Activated CD4-positive, alpha-beta T cell treated with anti-CD3 and anti-CD28 coated beads for 36 hours (primary cell): ENCODE measurements at regions not wholly inside any gene's neighbourhood (a gene's known extent, or its start where the extent isn't known, plus 50 kb on each side); places are given as distances from the start of the nearest gene placed in this dataset.

Experiments
- ATAC-seq: fragments of 200-7000 bp; cut with Tn5 transposase; one replicate; pipeline ENCODE4 v1.10.0; 2021; ENCODE audit warnings: mild to moderate bottlenecking, moderate library complexity
- CTCF ChIA-PET: fragments of 350-600 bp; sonication (Branson Sonifier 250); formaldehyde crosslinking; loops from one replicate; lab custom pipeline; 2021; ENCODE audit warnings: antibody characterized with exemption; lab: Charles Lee
- POLR2A ChIA-PET: fragments of 350-600 bp; sonication (Branson Sonifier 250); formaldehyde crosslinking; loops from one replicate; lab custom pipeline; 2021; ENCODE audit warnings: antibody characterized with exemption, inconsistent platforms; lab: Charles Lee
- DNase-seq: peaks from one replicate; pipeline ENCODE4 v3.0.0-alpha.2; 2020
- H3K27ac Mint-ChIP-seq: one replicate; pipeline ENCODE4 v1.8.0; 2021; ENCODE audit warnings: mixed read lengths
- H3K27me3 Mint-ChIP-seq: one replicate; pipeline ENCODE4 v1.8.0; 2021; ENCODE audit warnings: mixed read lengths
- H3K36me3 Mint-ChIP-seq: one replicate; pipeline ENCODE4 v1.8.0; 2021; ENCODE audit warnings: low read depth, mixed read lengths
- H3K4me1 Mint-ChIP-seq: one replicate; pipeline ENCODE4 v1.8.0; 2021; ENCODE audit warnings: mixed read lengths
- H3K4me3 Mint-ChIP-seq: one replicate; pipeline ENCODE4 v1.8.0; 2021; ENCODE audit warnings: mild to moderate bottlenecking, moderate library complexity, mixed read lengths
- H3K9me3 Mint-ChIP-seq: one replicate; pipeline ENCODE4 v1.8.0; 2021; ENCODE audit warnings: low read depth, mixed read lengths
- intact Hi-C, 2 experiments: fragments of 100-400 bp; cut with DNase I in 1 of 2; cut with micrococcal nuclease in 1 of 2; formaldehyde crosslinking; loops; one replicate each; pipeline versions ENCODE4 v1.14.2 to v1.15.1; 2022 to 2024; cut with DNase I, micrococcal nuclease

DNA sequence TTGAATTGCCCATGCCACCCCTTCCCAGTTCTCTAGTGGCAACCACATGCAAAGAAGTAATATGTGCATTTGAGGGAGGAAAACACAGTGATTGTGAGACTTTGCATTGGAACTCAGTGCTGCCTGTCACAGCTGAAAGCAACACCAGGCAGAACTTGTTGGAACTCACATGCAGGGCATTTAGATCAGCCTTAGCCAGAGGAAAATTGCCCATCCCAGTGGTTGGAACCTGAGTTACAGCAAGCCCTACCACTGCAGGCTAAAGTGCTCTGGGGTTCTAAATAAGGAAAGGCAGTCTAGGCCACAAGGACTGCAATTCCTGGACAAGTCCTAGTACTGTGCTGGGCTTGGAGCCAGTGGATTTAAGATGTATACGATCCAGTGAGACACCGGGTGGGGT lies 245.3 kb upstream of the UFL1 start:
- intact Hi-C loops = no loop called here
- CTCF ChIA-PET = no interaction called here
- H3K36me3 Mint-ChIP-seq = no peaks in the 10 kb centered on the region
- peaks cover 5% of the 10 kb centered on the region for H3K27me3 Mint-ChIP-seq
- no peak overlapping the region for H3K4me3 Mint-ChIP-seq
- POLR2A ChIA-PET = no interaction called here
- H3K9me3 Mint-ChIP-seq = peaks cover 8% of the 10 kb centered on the region
- no peaks in the 10 kb centered on the region for H3K4me1 Mint-ChIP-seq
- no peak for ATAC-seq
- no peak overlapping the region for H3K27ac Mint-ChIP-seq
- DNase-seq = no peak

GRCh38 chr6:96276856-96277255 lies 244.8 kb upstream of the UFL1 start:
- no peak for DNase-seq
- no peak overlapping the region for H3K4me3 Mint-ChIP-seq
- H3K27me3 Mint-ChIP-seq = peaks cover 5% of the 10 kb centered on the region
- H3K9me3 Mint-ChIP-seq = peaks cover 8% of the 10 kb centered on the region
- ATAC-seq = no peak
- no peaks in the 10 kb centered on the region for H3K4me1 Mint-ChIP-seq
- POLR2A ChIA-PET = no interaction called here
- CTCF ChIA-PET = no interaction called here
- intact Hi-C loops = no loop called here
- no peaks in the 10 kb centered on the region for H3K36me3 Mint-ChIP-seq
- H3K27ac Mint-ChIP-seq = no peak overlapping the region

- ChIA-PET CTCF (no interaction called here), POLR2A (no interaction called here)
- ATAC-seq (no peak), DNase-seq (no peak)
- H3K27ac Mint-ChIP-seq = no peak overlapping the region
- intact Hi-C loops = no loop called here
- H3K4me1 Mint-ChIP-seq = no peaks in the 10 kb centered on the region
- H3K36me3 Mint-ChIP-seq = no peaks in the 10 kb centered on the region
- peaks cover 5% of the 10 kb centered on the region for H3K27me3 Mint-ChIP-seq
- H3K4me3 Mint-ChIP-seq = no peak overlapping the region
- H3K9me3 Mint-ChIP-seq = no peaks in the 10 kb centered on the region
Observed at GRCh38 chr6:96279084-96279483, 242.5 kb upstream of the UFL1 start.

DNA sequence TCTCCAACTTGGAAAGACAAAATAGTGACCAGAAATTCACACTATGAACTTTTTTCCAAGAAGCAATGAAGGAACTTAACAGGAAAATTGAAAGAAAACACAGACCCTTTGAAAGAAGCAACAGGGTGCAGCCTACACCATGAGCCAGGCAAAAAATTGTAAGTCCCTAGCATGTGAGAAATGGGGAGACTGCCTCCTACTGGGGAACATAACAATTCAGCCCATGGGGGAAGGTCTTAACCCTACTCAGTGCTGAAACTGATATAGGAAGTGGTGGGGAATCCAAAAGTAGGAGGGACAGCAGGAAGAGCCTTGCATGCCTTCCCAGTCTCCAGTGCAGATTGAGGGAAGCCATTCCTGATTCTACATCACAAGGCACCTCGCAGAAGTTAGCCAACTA lies 235.1 kb upstream of the UFL1 start:
- no peak overlapping the region for H3K4me3 Mint-ChIP-seq
- no peaks in the 10 kb centered on the region for H3K27me3 Mint-ChIP-seq
- DNase-seq (no peak), ATAC-seq (no peak)
- H3K9me3 Mint-ChIP-seq = no peaks in the 10 kb centered on the region
- no peak overlapping the region for H3K27ac Mint-ChIP-seq
- H3K4me1 Mint-ChIP-seq = no peaks in the 10 kb centered on the region
- ChIA-PET CTCF (no interaction called here), POLR2A (no interaction called here)
- intact Hi-C loops = no loop called here
- no peaks in the 10 kb centered on the region for H3K36me3 Mint-ChIP-seq

GRCh38 chr6:96299525-96299924 lies 222.1 kb upstream of the UFL1 start:
- ATAC-seq = no peak
- peaks cover 2% of the 10 kb centered on the region for H3K27me3 Mint-ChIP-seq
- intact Hi-C loops = no loop called here
- H3K36me3 Mint-ChIP-seq = no peaks in the 10 kb centered on the region
- no peak overlapping the region for H3K4me3 Mint-ChIP-seq
- CTCF ChIA-PET = no interaction called here
- no peak for DNase-seq
- no peaks in the 10 kb centered on the region for H3K9me3 Mint-ChIP-seq
- H3K4me1 Mint-ChIP-seq = no peaks in the 10 kb centered on the region
- H3K27ac Mint-ChIP-seq = no peak overlapping the region
- POLR2A ChIA-PET = no interaction called here

DNA sequence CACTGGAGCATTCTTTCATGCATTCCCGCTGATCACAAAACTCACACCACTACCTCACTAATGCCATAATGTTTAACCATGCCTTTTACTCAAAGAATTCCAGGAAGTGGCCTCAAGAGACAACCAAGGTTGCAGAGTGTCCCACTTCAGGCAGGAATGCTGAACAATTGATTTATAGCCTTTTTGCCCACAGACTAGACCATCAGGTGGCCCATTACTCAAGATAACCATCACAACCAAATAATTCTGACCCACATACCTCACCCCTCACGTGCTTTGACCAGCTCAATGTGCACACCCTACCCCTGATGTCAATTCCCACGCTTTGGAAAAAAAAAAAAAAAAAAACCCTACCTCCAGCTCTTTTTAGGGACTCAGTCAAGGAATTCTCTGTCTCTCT lies 220.6 kb upstream of the UFL1 start:
- CTCF ChIA-PET = no interaction called here

GRCh38 chr6:96301781-96302180 lies 219.8 kb upstream of the UFL1 start:
- H3K27me3 Mint-ChIP-seq = peaks cover 2% of the 10 kb centered on the region
- POLR2A ChIA-PET = no interaction called here
- H3K4me1 Mint-ChIP-seq = no peaks in the 10 kb centered on the region
- CTCF ChIA-PET = no interaction called here
- DNase-seq = no peak
- no peak overlapping the region for H3K27ac Mint-ChIP-seq
- no peaks in the 10 kb centered on the region for H3K36me3 Mint-ChIP-seq
- ATAC-seq = no peak
- H3K9me3 Mint-ChIP-seq = no peaks in the 10 kb centered on the region
- intact Hi-C loops = no loop called here
- no peak overlapping the region for H3K4me3 Mint-ChIP-seq

More for the DNA sequence above, 220.6 kb upstream of the UFL1 start:
- POLR2A ChIA-PET = no interaction called here
- Mint-ChIP-seq H3K9me3 (no peaks in the 10 kb centered on the region), H3K27me3 (peaks cover 2% of the 10 kb centered on the region), H3K4me3 (no peak overlapping the region), H3K27ac (no peak overlapping the region), H3K36me3 (no peaks in the 10 kb centered on the region), H3K4me1 (no peaks in the 10 kb centered on the region)
- ATAC-seq = no peak
- intact Hi-C loops = no loop called here
- no peak for DNase-seq

GRCh38 chr6:96302991-96303390 lies 218.6 kb upstream of the UFL1 start:
- no peak overlapping the region for H3K27ac Mint-ChIP-seq
- CTCF ChIA-PET = interaction anchor here (1.0 kb wide), 1 partner anchor 159 kb away, joined by 3 read pairs; no protein-coding TSS in a partner anchor
- DNase-seq (no peak), ATAC-seq (no peak)
- H3K36me3 Mint-ChIP-seq = no peaks in the 10 kb centered on the region
- H3K27me3 Mint-ChIP-seq = peaks cover 2% of the 10 kb centered on the region
- POLR2A ChIA-PET = no interaction called here
- intact Hi-C loops = no loop called here
- H3K9me3 Mint-ChIP-seq = no peaks in the 10 kb centered on the region
- no peak overlapping the region for H3K4me3 Mint-ChIP-seq
- H3K4me1 Mint-ChIP-seq = no peaks in the 10 kb centered on the region

DNA sequence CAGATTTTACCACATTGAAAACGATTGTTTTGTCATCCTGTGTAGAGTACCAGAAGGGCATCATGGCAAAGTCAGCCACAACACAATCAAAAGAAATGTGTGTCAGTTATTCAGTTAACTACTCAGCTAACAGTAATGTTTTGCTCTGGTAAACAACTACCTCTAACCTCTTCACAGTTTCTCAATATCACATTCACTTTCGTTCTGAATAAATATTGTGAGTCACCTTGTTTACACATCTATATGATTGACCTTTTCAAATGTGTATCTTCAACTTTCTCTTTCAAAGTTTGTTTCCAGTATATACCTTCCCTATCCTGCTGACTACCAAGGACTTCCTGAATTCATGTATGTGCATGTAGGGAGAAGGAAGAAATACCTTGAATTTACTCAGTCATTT lies 216.6 kb upstream of the UFL1 start:
- no peaks in the 10 kb centered on the region for H3K36me3 Mint-ChIP-seq
- intact Hi-C loops = no loop called here
- no peaks in the 10 kb centered on the region for H3K4me1 Mint-ChIP-seq
- H3K27me3 Mint-ChIP-seq = peaks cover 2% of the 10 kb centered on the region
- CTCF ChIA-PET = no interaction called here
- H3K4me3 Mint-ChIP-seq = no peak overlapping the region
- no peaks in the 10 kb centered on the region for H3K9me3 Mint-ChIP-seq
- POLR2A ChIA-PET = no interaction called here
- H3K27ac Mint-ChIP-seq = no peak overlapping the region
- peak; percentile 63 for ATAC-seq
- DNase-seq = no peak

DNA sequence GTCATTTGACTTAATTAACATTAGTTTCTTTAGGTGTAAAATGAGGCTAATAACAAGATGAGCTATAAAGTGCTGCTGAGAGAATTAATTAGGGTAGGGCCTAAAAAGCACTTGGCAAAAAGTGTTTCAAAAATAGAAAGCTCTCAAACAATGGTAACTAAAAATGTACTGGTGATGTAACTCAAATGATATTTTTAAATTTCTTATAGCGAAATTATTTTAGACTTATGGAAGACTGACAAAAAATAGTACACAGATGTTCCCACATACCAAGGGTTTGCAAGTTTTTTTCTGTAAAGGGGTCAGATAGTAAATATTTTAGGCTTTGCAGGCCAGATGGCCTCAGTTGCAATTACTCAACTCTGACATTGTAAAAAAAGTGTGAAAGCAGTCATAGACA lies 190.7 kb upstream of the UFL1 start:
- POLR2A ChIA-PET = no interaction called here
- no peak overlapping the region for H3K4me3 Mint-ChIP-seq
- no peaks in the 10 kb centered on the region for H3K4me1 Mint-ChIP-seq
- ATAC-seq (no peak), DNase-seq (no peak)
- CTCF ChIA-PET = interaction anchor here (0.6 kb wide), 1 partner anchor 764 kb away, joined by 3 read pairs; no protein-coding TSS in a partner anchor
- no peak overlapping the region for H3K27ac Mint-ChIP-seq
- H3K36me3 Mint-ChIP-seq = no peaks in the 10 kb centered on the region
- H3K27me3 Mint-ChIP-seq = no peaks in the 10 kb centered on the region
- H3K9me3 Mint-ChIP-seq = no peaks in the 10 kb centered on the region
- intact Hi-C loops = no loop called here

DNA sequence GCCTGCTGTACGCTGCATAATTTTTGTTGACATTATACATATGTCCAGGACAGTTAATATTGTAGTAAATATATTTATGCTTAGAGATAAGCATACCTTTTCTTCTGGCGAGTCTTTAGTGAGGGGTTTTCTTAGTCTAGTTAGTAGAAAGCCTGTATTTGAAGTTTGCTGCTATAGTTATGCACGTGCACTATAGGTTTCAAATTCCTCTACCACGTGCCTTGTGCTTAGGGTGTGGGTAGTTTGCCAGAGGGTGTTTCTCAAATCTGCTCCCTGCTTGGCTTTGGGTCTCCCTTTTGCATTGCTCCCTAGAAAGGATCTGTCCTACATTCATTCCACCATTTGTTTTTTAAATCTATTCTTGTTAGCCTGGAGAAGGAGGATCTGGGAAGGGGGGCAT lies 181.4 kb upstream of the UFL1 start:
- peaks cover 11% of the 10 kb centered on the region for H3K9me3 Mint-ChIP-seq
- CTCF ChIA-PET = no interaction called here
- no peak overlapping the region for H3K4me3 Mint-ChIP-seq
- intact Hi-C loops = no loop called here
- no peaks in the 10 kb centered on the region for H3K4me1 Mint-ChIP-seq
- H3K27ac Mint-ChIP-seq = no peak overlapping the region
- POLR2A ChIA-PET = no interaction called here
- H3K36me3 Mint-ChIP-seq = no peaks in the 10 kb centered on the region
- H3K27me3 Mint-ChIP-seq = peaks cover 9% of the 10 kb centered on the region
- no peak for DNase-seq
- ATAC-seq = no peak

DNA sequence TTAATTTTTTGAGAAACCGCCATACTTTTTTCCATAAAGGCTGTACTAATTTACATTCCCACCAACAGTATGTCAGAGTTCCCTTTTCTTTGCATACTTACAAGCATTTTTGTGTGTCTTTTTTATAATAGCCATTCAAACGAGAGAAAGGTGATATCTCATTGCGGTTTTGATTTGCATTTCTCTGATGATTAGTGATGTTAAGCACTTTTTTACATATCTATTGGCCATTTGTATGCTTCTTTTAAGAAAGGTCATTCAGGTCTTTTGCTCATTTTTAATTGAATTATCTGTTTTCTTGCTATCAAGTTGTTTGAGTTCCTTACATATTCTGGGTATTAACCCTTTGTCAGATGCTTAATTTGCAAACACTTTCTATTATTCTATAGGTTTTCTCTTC lies 176.1 kb upstream of the UFL1 start:
- peaks cover 7% of the 10 kb centered on the region for H3K27me3 Mint-ChIP-seq
- H3K36me3 Mint-ChIP-seq = no peaks in the 10 kb centered on the region
- DNase-seq (no peak), ATAC-seq (no peak)
- intact Hi-C loops = no loop called here
- H3K4me3 Mint-ChIP-seq = no peak overlapping the region
- CTCF ChIA-PET = no interaction called here
- no peaks in the 10 kb centered on the region for H3K4me1 Mint-ChIP-seq
- H3K27ac Mint-ChIP-seq = no peak overlapping the region
- peaks cover 11% of the 10 kb centered on the region for H3K9me3 Mint-ChIP-seq
- POLR2A ChIA-PET = no interaction called here

DNA sequence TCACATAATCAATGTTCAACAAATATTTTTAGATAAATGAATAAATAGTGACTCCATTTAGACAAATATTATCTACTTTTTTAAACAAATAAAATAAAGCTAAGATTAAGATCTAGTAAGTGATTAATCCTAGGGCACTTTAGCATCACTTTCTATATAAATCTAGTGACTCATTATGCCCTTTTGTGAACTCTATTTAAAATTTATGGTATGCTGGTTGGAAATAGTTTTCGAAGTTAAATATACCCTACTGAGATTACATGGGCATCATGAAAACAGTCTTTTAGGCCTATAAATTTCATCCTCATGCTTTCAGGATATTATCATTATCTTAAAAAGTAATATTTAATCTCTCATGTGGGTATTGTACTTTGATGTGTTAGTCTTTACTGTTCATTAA lies 140.4 kb upstream of the UFL1 start:
- ChIA-PET CTCF (no interaction called here), POLR2A (no interaction called here)
- no peak for DNase-seq
- Mint-ChIP-seq H3K27ac (no peak overlapping the region), H3K4me1 (no peaks in the 10 kb centered on the region), H3K36me3 (no peaks in the 10 kb centered on the region), H3K4me3 (no peak overlapping the region), H3K27me3 (peaks cover 2% of the 10 kb centered on the region), H3K9me3 (no peaks in the 10 kb centered on the region)
- intact Hi-C loops = no loop called here
- ATAC-seq = no peak
